HepG2 (cell line): ENCODE measurements at regions not wholly inside any gene's neighbourhood (a gene's known extent, or its start where the extent isn't known, plus 50 kb on each side); places are given as distances from the start of the nearest gene placed in this dataset.

Experiments
- ATAC-seq: fragments of 200-7000 bp; cut with Tn5 transposase; 3 replicates; pipeline ENCODE4 v1.9.1; 2020; ENCODE audit warnings: mild to moderate bottlenecking, moderate library complexity
- BruUV-seq: library from RNA; stranded (reverse); fragments of 400-500 nt; replicated peaks from 2 replicates; lab custom pipeline; 2021; lab: Mats Ljungman, UMichigan
- CTCF ChIA-PET: fragments of 300-600 bp; formaldehyde crosslinking; extraction: SDS; loops from one replicate; lab custom pipeline; 2021; ENCODE audit warnings: low total read pairs, inconsistent platforms, low intra/inter-chr PET ratio; lab: Yijun Ruan, JAX
- POLR2A ChIA-PET: fragments of 350-600 bp; sonication (Branson Sonifier 250); formaldehyde crosslinking; loops from one replicate; lab custom pipeline; 2020; ENCODE audit warnings: antibody characterized with exemption, inconsistent platforms; lab: Yijun Ruan, JAX
- DNase-seq: peaks from one replicate; pipeline ENCODE4 v3.0.0-alpha.2; 2015; ENCODE audit warnings: low spot score
- FAIRE-seq: peaks from 3 replicates; lab custom pipeline; 2011; peaks lifted over from hg19 to GRCh38; lab: Jason Lieb, UNC
- H2AFZ ChIP-seq: one replicate; pipeline ENCODE4 v1.6.1; 2011; ENCODE audit warnings: low read length, inconsistent platforms
- H3K27ac ChIP-seq: fragments of 300-600 bp; 3 replicates; pipeline ENCODE4 v1.8.0; 2011; ENCODE audit warnings: mixed run types, mild to moderate bottlenecking, mixed read lengths, low read length, inconsistent platforms; ENCODE audit not compliant: insufficient read depth; ENCODE audit errors: extremely low read length
- H3K27me3 ChIP-seq, 2 experiments: fragments of 200-600 bp in 1 of 2; 2 replicates in 1 of 2; 3 replicates in 1 of 2; pipeline versions ENCODE4 v1.6.0 to v1.8.0; 2011; ENCODE audit warnings: low read length in 2 of 2, mild to moderate bottlenecking in 2 of 2, moderate library complexity in 2 of 2, inconsistent platforms in 1 of 2; ENCODE audit not compliant: insufficient read depth in 2 of 2, control insufficient read depth in 1 of 2
- H3K36me3 ChIP-seq, 2 experiments: fragments of 200-600 bp in 1 of 2; replicated peaks in 1 of 2; 2 replicates in 1 of 2; 3 replicates in 1 of 2; pipeline versions ENCODE4 v1.5.1 to v1.8.0; 2011; ENCODE audit warnings: low read length in 2 of 2, inconsistent platforms in 1 of 2; ENCODE audit not compliant: insufficient read depth in 2 of 2, control insufficient read depth in 1 of 2
- H3K4me1 ChIP-seq: 2 replicates; pipeline ENCODE4 v1.5.1; 2012; ENCODE audit warnings: low read length, inconsistent platforms; ENCODE audit not compliant: insufficient read depth
- H3K4me2 ChIP-seq: 2 replicates; pipeline ENCODE4 v1.6.0; 2011; ENCODE audit warnings: low read depth, low read length, inconsistent platforms
- H3K4me3 ChIP-seq, 3 experiments: fragments of 200-600 bp in 1 of 3; sonication (generic), shearing (Covaris generic) in 1 of 3; replicated peaks in 1 of 3; 2 replicates each; pipeline ENCODE4 v1.5.1; 2011 to 2016; ENCODE audit warnings: low read length in 3 of 3, inconsistent platforms in 2 of 3, low read depth in 2 of 3, mild to moderate bottlenecking in 2 of 3, control low read depth in 1 of 3, mixed read lengths in 1 of 3; ENCODE audit not compliant: insufficient read depth in 1 of 3
- H3K79me2 ChIP-seq: one replicate; pipeline ENCODE4 v1.6.1; 2011; ENCODE audit warnings: low read length, inconsistent platforms; ENCODE audit not compliant: insufficient read depth
- H3K9ac ChIP-seq: 2 replicates; pipeline ENCODE4 v1.6.0; 2011; ENCODE audit warnings: mild to moderate bottlenecking, low read depth, low read length, inconsistent platforms; ENCODE audit not compliant: insufficient read depth
- H3K9me3 ChIP-seq: 2 replicates; pipeline ENCODE4 v1.5.1; 2012; ENCODE audit warnings: mild to moderate bottlenecking, low read length
- H4K20me1 ChIP-seq: 2 replicates; pipeline ENCODE4 v1.6.0; 2011; ENCODE audit warnings: inconsistent platforms, mild to moderate bottlenecking, low read length, moderate library complexity; ENCODE audit not compliant: insufficient read depth
- CERS6 ChIP-seq: sonication (generic); formaldehyde crosslinking; IDR thresholded peaks from 2 replicates; pipeline ENCODE4 v1.5.0; 2020; ENCODE audit warnings: missing genetic modification reagents
- FOXO4 ChIP-seq: sonication (generic); formaldehyde crosslinking; conservative IDR thresholded peaks from 2 replicates; pipeline ENCODE4 v1.8.1; 2023; ENCODE audit warnings: missing genetic modification reagents
- HOXA7 ChIP-seq: sonication (generic); formaldehyde crosslinking; IDR thresholded peaks from 2 replicates; pipeline ENCODE4 v1.8.1; 2022; ENCODE audit warnings: mild to moderate bottlenecking, missing genetic modification reagents, moderate library complexity
- KDM6A ChIP-seq: IDR thresholded peaks from 2 replicates; pipeline ENCODE4 v1.6.1; 2016; ENCODE audit warnings: low read depth
- NAIF1 ChIP-seq: sonication (generic); formaldehyde crosslinking; IDR thresholded peaks from 2 replicates; pipeline ENCODE4 v1.5.0; 2020; ENCODE audit warnings: mild to moderate bottlenecking, missing genetic modification reagents, borderline replicate concordance
- PAF1 ChIP-seq: IDR thresholded peaks from 2 replicates; pipeline ENCODE4 v1.6.1; 2016; ENCODE audit warnings: missing genetic modification reagents, missing compliant biosample characterization
- PLSCR1 ChIP-seq: sonication (generic); formaldehyde crosslinking; IDR thresholded peaks from 2 replicates; pipeline ENCODE4 v1.5.0; 2020; ENCODE audit warnings: missing genetic modification reagents, mild to moderate bottlenecking, borderline replicate concordance
- SETDB1 ChIP-seq: sonication (generic); formaldehyde crosslinking; IDR thresholded peaks from 2 replicates; pipeline ENCODE4 v1.5.1; 2020; ENCODE audit warnings: missing genetic modification reagents, mild to moderate bottlenecking, borderline replicate concordance
- STAT5B ChIP-seq: sonication (generic); formaldehyde crosslinking; IDR thresholded peaks from 2 replicates; pipeline ENCODE4 v1.4.0; 2020; ENCODE audit warnings: missing genetic modification reagents
- ZBTB2 ChIP-seq: sonication (generic); formaldehyde crosslinking; IDR thresholded peaks from 2 replicates; pipeline ENCODE4 v1.8.0; 2022; ENCODE audit warnings: low read depth, missing genetic modification reagents
- ZFP36 ChIP-seq: fragments of 150-350 bp; IDR thresholded peaks from 2 replicates; pipeline ENCODE4 v1.6.1; 2018; ENCODE audit warnings: borderline replicate concordance, low read length, low read depth; ENCODE audit not compliant: partially characterized antibody
- ZFX ChIP-seq: sonication (generic); formaldehyde crosslinking; IDR thresholded peaks from 2 replicates; pipeline ENCODE4 v1.4.0; 2020; ENCODE audit warnings: mild to moderate bottlenecking, low read depth, missing genetic modification reagents, moderate library complexity
- ZNF382 ChIP-seq: sonication (generic); formaldehyde crosslinking; IDR thresholded peaks from 2 replicates; pipeline ENCODE4 v1.5.0; 2020; ENCODE audit warnings: missing genetic modification reagents, mild to moderate bottlenecking, borderline replicate concordance
- WGBS: methylation state at CpG from one replicate; pipeline ENCODE4 v1.1.6; 2017; ENCODE audit warnings: low lambda C conversion rate; 5-methylcytosine and 5-hydroxymethylcytosine counted together
- in situ Hi-C: cut with HindIII; loops from 2 replicates; pipeline ENCODE4 v1.10.0; 2017; ENCODE audit warnings: low pct_unique_long_range_greater_than_20kb; ENCODE audit not compliant: extremely low pct_ligation_motif_present
- intact Hi-C: fragments of 100-400 bp; cut with micrococcal nuclease; formaldehyde crosslinking; loops from one replicate; pipeline ENCODE4 v1.10.0; 2022; ENCODE audit not compliant: unreplicated experiment
- TF ChIP-seq, protein P1 (sequence below): sonication (generic); formaldehyde crosslinking; IDR thresholded peaks from 2 replicates; pipeline ENCODE4 v1.4.0; 2020; ENCODE audit warnings: low read depth, mild to moderate bottlenecking, missing genetic modification reagents
- TF ChIP-seq, protein P2 (sequence below): sonication (generic); formaldehyde crosslinking; IDR thresholded peaks from 2 replicates; pipeline ENCODE4 v1.5.0; 2020; ENCODE audit warnings: missing genetic modification reagents, mild to moderate bottlenecking, borderline replicate concordance
- TF ChIP-seq, protein P3 (sequence below): conservative IDR thresholded peaks from 2 replicates; pipeline ENCODE4 v1.6.1; 2018; ENCODE audit warnings: missing genetic modification reagents

- TF ChIP-seq NAIF1 (CRISPR knock-in tag): no peak
- TF ChIP-seq STAT5B (CRISPR knock-in tag): no peak
- TF ChIP-seq KDM6A (CRISPR knock-in tag): no peak
Observed at GRCh38 chr18:67279988-67280387, 236.5 kb downstream of the DSEL start (continued).

GRCh38 chr18:67278984-67279383, 237.5 kb downstream of the DSEL start:
- POLR2A ChIA-PET: no interaction called here

More at GRCh38 chr18:67278984-67279383, 237.5 kb downstream of the DSEL start:
- no peak for DNase-seq
- Histone ChIP-seq H3K9ac (no peak overlapping the region), H3K36me3 (no peaks in the 10 kb centered on the region), H3K9me3 (no peaks in the 10 kb centered on the region), H3K4me3 (no peak overlapping the region), H2AFZ (no peak overlapping the region), H3K27me3 (no peaks in the 10 kb centered on the region), H3K27ac (no peak overlapping the region), H3K79me2 (no peaks in the 10 kb centered on the region), H4K20me1 (no peaks in the 10 kb centered on the region), H3K4me2 (no peak overlapping the region), H3K4me1 (no peaks in the 10 kb centered on the region)
- WGBS: 20% methylated on average over 2 of the region's 2 CpGs
- in situ Hi-C loops (no loop called here), intact Hi-C loops (no loop called here)
- no peak for TF ChIP-seq ZBTB2 (CRISPR knock-in tag)
- TF ChIP-seq, protein P1, sequence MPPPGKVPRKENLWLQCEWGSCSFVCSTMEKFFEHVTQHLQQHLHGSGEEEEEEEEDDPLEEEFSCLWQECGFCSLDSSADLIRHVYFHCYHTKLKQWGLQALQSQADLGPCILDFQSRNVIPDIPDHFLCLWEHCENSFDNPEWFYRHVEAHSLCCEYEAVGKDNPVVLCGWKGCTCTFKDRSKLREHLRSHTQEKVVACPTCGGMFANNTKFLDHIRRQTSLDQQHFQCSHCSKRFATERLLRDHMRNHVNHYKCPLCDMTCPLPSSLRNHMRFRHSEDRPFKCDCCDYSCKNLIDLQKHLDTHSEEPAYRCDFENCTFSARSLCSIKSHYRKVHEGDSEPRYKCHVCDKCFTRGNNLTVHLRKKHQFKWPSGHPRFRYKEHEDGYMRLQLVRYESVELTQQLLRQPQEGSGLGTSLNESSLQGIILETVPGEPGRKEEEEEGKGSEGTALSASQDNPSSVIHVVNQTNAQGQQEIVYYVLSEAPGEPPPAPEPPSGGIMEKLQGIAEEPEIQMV: no peak
- no peak for TF ChIP-seq HOXA7 (CRISPR knock-in tag)
- TF ChIP-seq CERS6: no peak
- no peak for TF ChIP-seq PAF1 (CRISPR knock-in tag)
- TF ChIP-seq ZFP36: no peak
- no peak for TF ChIP-seq SETDB1
- TF ChIP-seq, protein P2, sequence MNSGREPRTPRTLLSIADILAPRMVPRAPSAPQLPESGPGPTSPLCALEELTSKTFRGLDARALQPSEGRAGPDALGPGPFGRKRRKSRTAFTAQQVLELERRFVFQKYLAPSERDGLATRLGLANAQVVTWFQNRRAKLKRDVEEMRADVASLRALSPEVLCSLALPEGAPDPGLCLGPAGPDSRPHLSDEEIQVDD (CRISPR knock-in tag): no peak
- no peak for TF ChIP-seq PLSCR1 (CRISPR knock-in tag)
- TF ChIP-seq ZNF382 (CRISPR knock-in tag): no peak
- TF ChIP-seq, protein P3, sequence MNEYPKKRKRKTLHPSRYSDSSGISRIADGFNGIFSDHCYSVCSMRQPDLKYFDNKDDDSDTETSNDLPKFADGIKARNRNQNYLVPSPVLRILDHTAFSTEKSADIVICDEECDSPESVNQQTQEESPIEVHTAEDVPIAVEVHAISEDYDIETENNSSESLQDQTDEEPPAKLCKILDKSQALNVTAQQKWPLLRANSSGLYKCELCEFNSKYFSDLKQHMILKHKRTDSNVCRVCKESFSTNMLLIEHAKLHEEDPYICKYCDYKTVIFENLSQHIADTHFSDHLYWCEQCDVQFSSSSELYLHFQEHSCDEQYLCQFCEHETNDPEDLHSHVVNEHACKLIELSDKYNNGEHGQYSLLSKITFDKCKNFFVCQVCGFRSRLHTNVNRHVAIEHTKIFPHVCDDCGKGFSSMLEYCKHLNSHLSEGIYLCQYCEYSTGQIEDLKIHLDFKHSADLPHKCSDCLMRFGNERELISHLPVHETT: no peak
- TF ChIP-seq ZFX: no peak
- TF ChIP-seq FOXO4 (CRISPR knock-in tag): no peak
- no peak for FAIRE-seq
- no TSS peak for BruUV-seq
- no peak for ATAC-seq
- CTCF ChIA-PET: no interaction called here
